IMR-90 (cell line): ENCODE measurements at regions not wholly inside any gene's neighbourhood (a gene's known extent, or its start where the extent isn't known, plus 50 kb on each side); places are given as distances from the start of the nearest gene placed in this dataset.

Source experiments
- ATAC-seq: fragments of 200-7000 bp; cut with Tn5 transposase; 2 replicates; pipeline ENCODE4 v1.9.1; 2020; ENCODE audit warnings: low read depth, mild to moderate bottlenecking, moderate library complexity
- BruUV-seq: library from RNA; stranded (reverse); fragments of 400-500 nt; replicated peaks from 2 replicates; lab custom pipeline; 2021; lab: Mats Ljungman, UMichigan
- CTCF ChIA-PET: fragments of 300-600 bp; formaldehyde crosslinking; extraction: SDS; loops from one replicate; lab custom pipeline; 2021; ENCODE audit warnings: antibody characterized with exemption; lab: Yijun Ruan, JAX
- POLR2A ChIA-PET: fragments of 300-600 bp; sonication (Branson Sonifier 250); formaldehyde crosslinking; loops from one replicate; lab custom pipeline; 2022; ENCODE audit warnings: antibody characterized with exemption; ENCODE audit not compliant: unreplicated experiment; lab: Charles Lee
- DNase-seq: peaks from one replicate; pipeline ENCODE4 v3.0.0; 2013
- H2AFZ ChIP-seq: replicated peaks from 2 replicates; pipeline ENCODE3; 2013; ENCODE audit warnings: low read length, mild to moderate bottlenecking; ENCODE audit not compliant: poor library complexity
- H2AK5ac ChIP-seq: 2 replicates; pipeline ENCODE4 v1.6.1; 2013; ENCODE audit warnings: low read depth, low read length, inconsistent platforms
- H2AK9ac ChIP-seq: replicated peaks from 2 replicates; pipeline ENCODE3; 2013; ENCODE audit warnings: mild to moderate bottlenecking, low read depth, low read length, moderate library complexity; ENCODE audit not compliant: poor library complexity
- H2BK120ac ChIP-seq: 2 replicates; pipeline ENCODE4 v1.6.1; 2013; ENCODE audit warnings: low read depth, low read length, inconsistent platforms
- H2BK15ac ChIP-seq: 3 replicates; pipeline ENCODE4 v1.6.1; 2013; ENCODE audit warnings: low read depth, low read length, inconsistent platforms
- H2BK20ac ChIP-seq: 2 replicates; pipeline ENCODE4 v1.6.1; 2013; ENCODE audit warnings: low read depth, mild to moderate bottlenecking, inconsistent platforms, low read length, moderate library complexity
- H2BK5ac ChIP-seq: 2 replicates; pipeline ENCODE4 v1.6.1; 2013; ENCODE audit warnings: mild to moderate bottlenecking, low read depth, low read length, inconsistent platforms; ENCODE audit not compliant: poor library complexity, severe bottlenecking
- H3K14ac ChIP-seq: replicated peaks from 2 replicates; pipeline ENCODE4 v1.6.1; 2013; ENCODE audit warnings: low read depth, low read length, inconsistent platforms
- H3K18ac ChIP-seq: 2 replicates; pipeline ENCODE4 v1.6.1; 2013; ENCODE audit warnings: low read depth, low read length, control low read depth
- H3K23ac ChIP-seq: 2 replicates; pipeline ENCODE4 v1.6.1; 2013; ENCODE audit warnings: low read depth, low read length, inconsistent platforms
- H3K27ac ChIP-seq: 2 replicates; pipeline ENCODE4 v1.5.1; 2013; ENCODE audit warnings: mild to moderate bottlenecking, control low read depth, low read length; ENCODE audit not compliant: insufficient read depth
- H3K27me3 ChIP-seq: 2 replicates; pipeline ENCODE4 v1.6.1; 2013; ENCODE audit warnings: low read length; ENCODE audit not compliant: control insufficient read depth, insufficient read depth
- H3K36me3 ChIP-seq: 2 replicates; pipeline ENCODE4 v1.6.1; 2013; ENCODE audit warnings: low read length, mixed read lengths; ENCODE audit not compliant: control insufficient read depth, insufficient read depth
- H3K4ac ChIP-seq: 2 replicates; pipeline ENCODE4 v1.6.1; 2013; ENCODE audit warnings: low read depth, low read length, inconsistent platforms
- H3K4me1 ChIP-seq: 2 replicates; pipeline ENCODE4 v1.6.1; 2013; ENCODE audit warnings: low read length, mixed read lengths; ENCODE audit not compliant: control insufficient read depth, insufficient read depth
- H3K4me2 ChIP-seq: 2 replicates; pipeline ENCODE4 v1.6.1; 2013; ENCODE audit warnings: low read depth, mild to moderate bottlenecking, control low read depth, low read length, moderate library complexity
- H3K4me3 ChIP-seq: 2 replicates; pipeline ENCODE4 v1.5.1; 2013; ENCODE audit warnings: low read depth, mild to moderate bottlenecking, control low read depth, low read length, moderate library complexity; ENCODE audit not compliant: insufficient read depth
- H3K56ac ChIP-seq: 2 replicates; pipeline ENCODE4 v1.6.1; 2013; ENCODE audit warnings: low read length, inconsistent platforms; ENCODE audit not compliant: insufficient read depth; ENCODE audit errors: extremely low read depth
- H3K79me1 ChIP-seq, 2 experiments: 2 replicates each; pipeline ENCODE4 v1.6.1; 2013; ENCODE audit warnings: low read length in 2 of 2, inconsistent platforms in 1 of 2, low read depth in 1 of 2
- H3K9ac ChIP-seq: 2 replicates; pipeline ENCODE4 v1.6.1; 2013; ENCODE audit warnings: low read depth, low read length, control low read depth
- H3K9me1 ChIP-seq: 2 replicates; pipeline ENCODE4 v1.6.1; 2013; ENCODE audit warnings: low read length, inconsistent platforms; ENCODE audit not compliant: insufficient read depth
- H3K9me3 ChIP-seq: 2 replicates; pipeline ENCODE4 v1.6.1; 2013; ENCODE audit warnings: low read length; ENCODE audit not compliant: control insufficient read depth, insufficient read depth
- H4K20me1 ChIP-seq: 2 replicates; pipeline ENCODE4 v1.6.1; 2013; ENCODE audit warnings: low read length, inconsistent platforms; ENCODE audit not compliant: insufficient read depth
- H4K5ac ChIP-seq: 2 replicates; pipeline ENCODE4 v1.6.1; 2013; ENCODE audit warnings: mild to moderate bottlenecking, low read depth, low read length, control low read depth
- H4K8ac ChIP-seq, 2 experiments: 2 replicates each; pipeline ENCODE4 v1.6.1; 2013; ENCODE audit warnings: low read depth in 2 of 2, low read length in 2 of 2, control low read depth in 1 of 2, inconsistent platforms in 1 of 2
- H4K91ac ChIP-seq: 2 replicates; pipeline ENCODE4 v1.6.1; 2013; ENCODE audit warnings: low read depth, low read length, inconsistent platforms; ENCODE audit not compliant: insufficient read depth
- BHLHE40 ChIP-seq: fragments of 150-350 bp; IDR thresholded peaks from 2 replicates; pipeline ENCODE4 v1.6.1; 2016; ENCODE audit warnings: mild to moderate bottlenecking, low read depth, low read length
- CEBPB ChIP-seq: IDR thresholded peaks from 2 replicates; pipeline ENCODE4 v1.6.1; 2012; ENCODE audit warnings: low read depth, low read length, improper control_type of control experiment
- CHD1 ChIP-seq: IDR thresholded peaks from 2 replicates; pipeline ENCODE4 v1.6.1; 2012; ENCODE audit warnings: low read depth, low read length, improper control_type of control experiment
- CTCF ChIP-seq: conservative IDR thresholded peaks from 2 replicates; pipeline ENCODE4 v1.5.1; 2012; ENCODE audit warnings: mild to moderate bottlenecking, low read depth, low read length, improper control_type of control experiment
- FOS ChIP-seq: fragments of 150-350 bp; IDR thresholded peaks from 2 replicates; pipeline ENCODE4 v1.6.1; 2016; ENCODE audit warnings: low read depth, low read length
- MAFK ChIP-seq: IDR thresholded peaks from 2 replicates; pipeline ENCODE4 v1.6.1; 2012; ENCODE audit warnings: low read depth, low read length, improper control_type of control experiment
- MAZ ChIP-seq: IDR thresholded peaks from 2 replicates; pipeline ENCODE4 v1.6.1; 2012; ENCODE audit warnings: low read depth, mild to moderate bottlenecking, low read length, improper control_type of control experiment, moderate library complexity, borderline replicate concordance
- MXI1 ChIP-seq: IDR thresholded peaks from 2 replicates; pipeline ENCODE4 v1.6.1; 2012; ENCODE audit warnings: low read depth, mild to moderate bottlenecking, low read length, moderate library complexity, borderline replicate concordance
- NFE2L2 ChIP-seq: fragments of 150-350 bp; IDR thresholded peaks from 2 replicates; pipeline ENCODE4 v1.6.1; 2016; ENCODE audit warnings: low read depth, mild to moderate bottlenecking, low read length
- POLR2A ChIP-seq: IDR thresholded peaks from 2 replicates; pipeline ENCODE4 v1.6.1; 2012; ENCODE audit warnings: mild to moderate bottlenecking, low read depth, low read length
- RAD21 ChIP-seq: IDR thresholded peaks from 2 replicates; pipeline ENCODE4 v1.6.1; 2012; ENCODE audit warnings: low read length, improper control_type of control experiment
- RCOR1 ChIP-seq: IDR thresholded peaks from 2 replicates; pipeline ENCODE4 v1.6.1; 2012; ENCODE audit warnings: mild to moderate bottlenecking, low read length, improper control_type of control experiment; ENCODE audit not compliant: insufficient replicate concordance
- RFX5 ChIP-seq: IDR thresholded peaks from 2 replicates; pipeline ENCODE4 v1.8.0; 2012; ENCODE audit warnings: low read depth, mild to moderate bottlenecking, low read length, moderate library complexity
- SMC3 ChIP-seq: fragments of 150-350 bp; IDR thresholded peaks from 2 replicates; pipeline ENCODE4 v1.6.1; 2016; ENCODE audit warnings: low read depth, mild to moderate bottlenecking, antibody characterized with exemption, low read length, moderate library complexity
- USF2 ChIP-seq: fragments of 150-350 bp; IDR thresholded peaks from 2 replicates; pipeline ENCODE4 v1.6.1; 2017; ENCODE audit warnings: mild to moderate bottlenecking, antibody characterized with exemption, low read length, low read depth
- WGBS, 2 experiments: methylation state at CpG; one replicate each; pipeline versions ENCODE4 v1.1.5 to v1.1.7; 2013; ENCODE audit warnings: missing lambda C conversion rate in 2 of 2; ENCODE audit not compliant: insufficient read length in 1 of 2; ENCODE audit errors: extremely low coverage in 2 of 2; 5-methylcytosine and 5-hydroxymethylcytosine counted together
- dilution Hi-C: fragments of 300-500 bp; cut with HindIII; formaldehyde crosslinking; loops from one replicate; pipeline ENCODE4 v1.14.3; 2018; ENCODE audit warnings: low sequenced_read_pairs; ENCODE audit not compliant: unreplicated experiment
- in situ Hi-C: fragments of 300-500 bp; cut with MboI; formaldehyde crosslinking; loops from 3 replicates; pipeline ENCODE4 v1.14.3; 2019; ENCODE audit warnings: low sequenced_read_pairs, inconsistent platforms, mixed read lengths
- intact Hi-C: fragments of 100-400 bp; cut with micrococcal nuclease; formaldehyde crosslinking; loops from 2 replicates; pipeline ENCODE4 v1.10.0; 2022
- TF ChIP-seq, protein P1 (sequence below): fragments of 150-350 bp; IDR thresholded peaks from 2 replicates; pipeline ENCODE4 v1.6.1; 2016; ENCODE audit warnings: low read depth, mild to moderate bottlenecking, low read length, moderate library complexity, borderline replicate concordance

GRCh38 chr5:124692950-124693349 is 53.5 kb downstream of the ZNF608 start:
- Histone ChIP-seq H2AFZ (no peak overlapping the region), H3K14ac (no peak overlapping the region), H3K18ac (peak overlapping the region; percentile 69; the same call in 1 of the 2 replicates), H3K79me1 (peaks cover 26 to 60% of the 10 kb centered on the region in 2 experiments), H3K27me3 (no peaks in the 10 kb centered on the region), H2AK5ac (0 out of 2 replicates have a peak overlapping the region, but pooled peaks have one; percentile 50), H3K9ac (no peak overlapping the region), H3K4me2 (no peak overlapping the region), H3K9me1 (peaks cover 5% of the 10 kb centered on the region; the same call in 1 of the 2 replicates), H3K23ac (0 out of 2 replicates have a peak overlapping the region, but pooled peaks have one; percentile 34), H4K8ac (peak overlapping the region in 1 of 2 experiments; percentile 58; a peak in 2 of 4 replicates), H4K5ac (no peak overlapping the region), H3K56ac (no peak overlapping the region), H2BK20ac (peak overlapping the region; percentile 77), H4K91ac (peak overlapping the region; percentile 76; the same call in 1 of the 2 replicates), H2BK5ac (peak overlapping the region; percentile 9), H3K9me3 (no peaks in the 10 kb centered on the region), H4K20me1 (no peaks in the 10 kb centered on the region), H2AK9ac (no peak overlapping the region), H3K27ac (no peak overlapping the region), H2BK15ac (peak overlapping the region; percentile 8; the same call in 1 of the 3 replicates), H3K36me3 (no peaks in the 10 kb centered on the region), H2BK120ac (peak overlapping the region; percentile 71), H3K4ac (peak overlapping the region; percentile 31; the same call in 1 of the 2 replicates), H3K4me3 (no peak overlapping the region), H3K4me1 (peaks cover 4% of the 10 kb centered on the region; the same call in 1 of the 2 replicates)
- in situ Hi-C loops = no loop called here
- no peak for TF ChIP-seq USF2
- TF ChIP-seq CTCF = no peak
- TF ChIP-seq, protein P1, sequence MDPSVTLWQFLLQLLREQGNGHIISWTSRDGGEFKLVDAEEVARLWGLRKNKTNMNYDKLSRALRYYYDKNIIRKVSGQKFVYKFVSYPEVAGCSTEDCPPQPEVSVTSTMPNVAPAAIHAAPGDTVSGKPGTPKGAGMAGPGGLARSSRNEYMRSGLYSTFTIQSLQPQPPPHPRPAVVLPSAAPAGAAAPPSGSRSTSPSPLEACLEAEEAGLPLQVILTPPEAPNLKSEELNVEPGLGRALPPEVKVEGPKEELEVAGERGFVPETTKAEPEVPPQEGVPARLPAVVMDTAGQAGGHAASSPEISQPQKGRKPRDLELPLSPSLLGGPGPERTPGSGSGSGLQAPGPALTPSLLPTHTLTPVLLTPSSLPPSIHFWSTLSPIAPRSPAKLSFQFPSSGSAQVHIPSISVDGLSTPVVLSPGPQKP = no peak
- no peak for TF ChIP-seq NFE2L2
- no peak for TF ChIP-seq SMC3
- TF ChIP-seq MAZ = no peak
- no peak for TF ChIP-seq MXI1
- TF ChIP-seq POLR2A = no peak
- TF ChIP-seq RFX5 = no peak
- no peak for TF ChIP-seq CEBPB
- no peak for TF ChIP-seq MAFK
- TF ChIP-seq CHD1 = no peak
- TF ChIP-seq RCOR1 = no peak
- TF ChIP-seq RAD21 = no peak
- no peak for TF ChIP-seq FOS
- TF ChIP-seq BHLHE40 = no peak
- no peak for DNase-seq
- ATAC-seq = no peak
- dilution Hi-C loops = no loop called here
- intact Hi-C loops = loop anchor here (2.0 kb wide), 1 partner anchor 36 kb away; no protein-coding TSS in a partner anchor
- ChIA-PET POLR2A (no interaction called here), CTCF (interaction anchor here (0.7 kb wide), 1 partner anchor 13 kb away, joined by 3 read pairs; no protein-coding TSS in a partner anchor)
- WGBS, 2 experiments = no CpG with 5 or more reads among the region's 2 CpGs
- no TSS peak for BruUV-seq
